ENCODE measurements at regions not wholly inside any gene's neighbourhood (a gene's known extent, or its start where the extent isn't known, plus 50 kb on each side); places are given as distances from the start of the nearest gene placed in this dataset.

GRCh38 chr12:107169200-107169599, 75.9 kb upstream of the CRY1 start:
- TF ChIP-seq EZH2phosphoT487 (IDR thresholded peaks at IDR 0.05; ENCODE audit: borderline replicate concordance, low read depth, low read length) (no peak), CTCF (conservative IDR thresholded peaks at IDR 0.05; ENCODE audit: low read length) (no peak)
